SH-SY5Y (cell line): ENCODE measurements at regions not wholly inside any gene's neighbourhood (a gene's known extent, or its start where the extent isn't known, plus 50 kb on each side); places are given as distances from the start of the nearest gene placed in this dataset.

Experiments used
- GATA2 ChIP-seq: IDR thresholded peaks from 2 replicates; pipeline ENCODE4 v1.6.1; 2011; ENCODE audit warnings: mild to moderate bottlenecking, low read depth, low read length
- GATA3 ChIP-seq: IDR thresholded peaks from 2 replicates; pipeline ENCODE4 v1.6.1; 2011; ENCODE audit warnings: low read depth, mild to moderate bottlenecking, low read length, moderate library complexity

DNA sequence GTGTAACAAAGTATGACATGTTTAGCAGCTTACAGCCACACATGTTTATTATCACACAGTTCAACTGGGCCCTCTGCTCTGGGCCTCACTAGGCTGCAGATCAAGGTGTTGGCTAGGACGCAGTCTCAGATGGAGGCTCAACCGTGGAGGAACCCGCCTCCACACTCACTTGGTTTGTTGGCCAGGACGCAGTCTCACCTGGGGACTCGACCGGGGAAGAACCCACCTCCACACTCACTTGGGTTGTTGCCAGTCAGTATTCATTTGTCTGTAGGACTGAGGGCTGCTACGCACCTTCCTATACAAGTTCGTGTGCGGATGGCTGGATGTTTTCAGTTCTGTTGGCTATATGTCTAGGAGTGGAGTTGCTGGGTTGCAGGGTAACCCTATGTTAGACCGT, 240.7 kb upstream of the CIBAR2 start:
- TF ChIP-seq GATA3, result no peak
- TF ChIP-seq GATA2, result no peak

DNA sequence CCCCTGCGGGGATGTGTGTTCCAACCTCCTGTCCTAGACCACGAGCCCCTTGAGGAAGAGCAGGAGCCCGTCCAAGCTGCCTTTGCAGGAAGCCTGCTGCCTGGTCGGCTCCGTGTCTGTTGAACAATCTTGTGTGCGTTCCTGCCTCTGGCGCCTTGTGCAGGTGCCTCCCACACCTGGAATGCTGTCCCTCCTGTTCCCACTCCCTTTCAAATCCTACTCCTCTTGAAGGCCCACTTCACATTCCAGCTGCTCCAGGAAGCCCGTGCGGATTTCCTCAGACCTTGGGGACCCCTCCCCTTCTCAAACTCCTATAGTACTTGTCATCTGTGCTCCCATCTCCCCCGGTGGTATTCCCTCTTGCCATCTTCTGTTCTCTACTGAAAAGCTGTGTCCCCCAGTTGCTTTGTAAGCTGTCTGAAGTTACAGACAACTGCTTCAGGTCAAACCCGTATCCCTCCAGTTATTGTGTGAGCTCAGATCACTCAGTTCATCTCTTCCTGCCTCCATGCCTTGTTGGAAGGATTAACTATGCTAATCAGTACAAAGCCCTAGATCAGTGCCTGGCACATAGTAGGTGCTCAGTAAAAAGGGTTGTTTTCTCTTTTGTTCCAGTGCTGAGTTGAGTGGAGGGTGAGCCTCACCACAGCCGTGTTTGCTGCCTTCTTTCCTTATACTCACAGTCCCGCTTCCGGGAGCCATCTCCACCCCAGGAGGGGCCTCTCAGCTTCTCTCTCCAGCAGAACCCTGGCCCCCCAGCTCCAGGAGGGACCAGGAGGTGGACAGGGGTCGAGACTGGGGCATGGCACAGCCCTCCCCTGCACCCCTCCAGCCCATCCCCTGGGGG, 241.8 kb upstream of the CIBAR2 start:
- TF ChIP-seq GATA2 (no peak), GATA3 (no peak)

DNA sequence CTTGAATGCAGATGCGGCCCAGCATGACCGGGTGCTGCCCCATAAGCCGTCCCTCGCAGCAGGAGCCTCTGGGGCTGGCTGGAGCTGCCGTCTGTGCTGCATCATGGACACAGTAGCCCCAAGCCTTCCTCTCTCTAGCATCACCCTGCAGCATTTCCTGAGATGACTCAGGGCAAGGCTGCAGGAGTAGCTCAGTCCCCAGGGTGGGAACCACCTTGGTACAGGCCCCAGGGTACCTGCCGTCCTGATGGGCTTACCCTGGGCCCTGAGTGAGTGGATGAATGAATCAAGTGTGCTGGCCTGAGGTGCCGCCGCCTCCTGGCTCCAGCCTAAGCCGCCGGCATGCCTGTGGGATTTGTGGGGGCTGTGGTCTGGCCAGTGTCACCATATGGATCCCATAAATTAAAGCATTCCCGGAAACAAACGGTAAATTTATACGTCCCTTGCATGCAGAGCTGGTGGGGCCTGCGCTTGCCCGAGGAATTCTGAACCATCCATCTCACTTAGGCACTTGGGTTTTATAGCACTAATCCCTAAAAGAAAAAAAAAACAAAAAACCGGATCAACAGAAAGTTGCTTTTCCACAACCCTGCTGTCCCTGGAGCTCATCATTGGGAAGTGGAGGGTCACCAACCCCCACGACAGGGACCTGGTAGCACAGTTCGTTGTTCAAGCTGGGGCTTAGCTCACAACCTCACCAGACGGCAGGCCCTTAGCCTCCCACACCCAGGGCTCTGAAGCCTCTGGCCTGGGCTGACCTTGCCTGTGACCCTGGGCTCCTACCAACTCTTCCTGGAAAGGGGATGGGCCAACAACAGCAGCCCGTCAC, 242.6 kb upstream of the CIBAR2 start:
- TF ChIP-seq GATA2 (no peak), GATA3 (no peak)

DNA sequence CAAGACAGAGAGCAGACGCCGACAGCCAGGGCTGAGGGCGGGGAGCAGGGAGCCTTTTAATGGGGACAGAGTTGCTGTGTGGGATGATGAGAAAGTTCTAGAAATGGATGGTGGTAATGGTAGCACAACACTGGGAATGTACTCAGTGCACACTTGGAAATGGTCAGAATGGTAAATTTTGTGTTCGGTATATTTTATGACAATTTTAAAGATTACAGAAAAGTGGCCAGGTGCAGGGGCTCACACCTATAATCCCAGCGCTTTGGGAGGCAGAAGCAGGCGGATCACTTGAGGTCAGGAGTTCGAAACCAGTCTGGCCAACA, 243.2 kb upstream of the CIBAR2 start:
- TF ChIP-seq GATA3 (no peak), GATA2 (no peak)

DNA sequence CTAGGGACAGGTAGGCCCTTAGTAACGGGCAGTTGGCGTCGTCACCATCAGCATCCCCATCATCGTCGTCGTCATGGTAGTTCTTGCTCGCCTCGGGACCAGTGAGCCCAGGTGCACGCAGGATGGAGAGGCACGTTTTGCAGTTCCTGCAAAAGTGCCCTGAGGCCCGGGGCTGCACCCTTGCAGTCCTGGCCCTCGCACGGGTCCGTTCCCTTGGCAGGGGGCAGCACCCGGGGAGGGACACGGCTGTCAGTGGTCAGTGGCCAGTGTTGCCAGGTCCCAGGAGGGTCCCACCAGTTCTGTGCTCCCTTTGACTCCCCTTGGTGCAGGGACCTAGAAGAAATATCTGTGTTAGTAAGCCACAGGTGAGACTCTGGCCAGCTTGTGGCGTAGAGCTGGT, 243.9 kb upstream of the CIBAR2 start:
- TF ChIP-seq GATA3, result no peak
- no peak for TF ChIP-seq GATA2

DNA sequence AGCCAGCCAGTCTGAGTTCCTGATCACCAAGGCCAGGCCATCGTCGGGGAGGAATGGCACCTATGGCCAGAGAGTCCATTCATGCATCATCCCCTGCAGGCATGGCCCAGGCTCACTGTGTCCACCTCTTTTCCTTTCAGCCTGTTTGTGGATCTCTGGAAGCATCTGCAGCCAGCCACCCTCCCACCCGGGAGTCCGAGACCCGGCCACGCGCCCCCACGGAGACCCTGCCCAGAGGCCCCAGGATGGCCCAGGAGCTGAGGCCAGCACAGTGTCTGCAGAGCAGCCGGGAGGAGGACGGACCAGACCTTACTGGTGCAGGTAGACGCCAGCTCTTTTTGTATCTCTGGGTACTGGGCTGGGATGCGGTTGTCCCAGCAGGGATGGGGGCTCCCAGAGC, 245.1 kb upstream of the CIBAR2 start:
- no peak for TF ChIP-seq GATA3
- no peak for TF ChIP-seq GATA2

DNA sequence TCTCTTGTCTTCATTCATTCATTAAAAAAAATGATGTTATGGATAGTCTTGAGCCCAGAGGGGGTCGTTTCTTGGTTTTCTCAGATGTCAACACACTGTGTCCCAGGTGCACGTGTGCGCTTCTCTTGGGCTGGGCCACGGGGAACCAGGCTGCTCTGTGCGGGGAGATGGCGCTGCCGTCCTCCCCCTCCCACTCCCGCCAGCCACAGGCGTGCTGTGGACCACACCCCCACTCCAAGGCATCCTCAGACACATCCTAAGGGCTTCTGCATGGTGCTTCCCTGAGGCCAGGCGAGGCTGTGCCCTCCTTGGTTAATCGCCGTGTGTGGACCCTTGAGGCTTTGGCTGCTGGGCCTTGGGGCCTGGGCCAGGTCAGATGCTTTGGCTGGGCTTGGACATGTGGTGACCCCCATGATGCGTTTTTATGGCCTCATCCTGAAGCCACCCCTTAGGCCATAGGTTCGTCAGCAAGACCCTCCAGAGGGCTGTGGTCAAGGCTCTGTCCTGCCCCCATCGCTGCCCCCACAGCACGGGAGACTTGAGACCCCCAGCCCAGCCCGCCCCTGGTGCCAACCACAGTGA, 245.7 kb upstream of the CIBAR2 start:
- TF ChIP-seq GATA2 (no peak), GATA3 (no peak)

DNA sequence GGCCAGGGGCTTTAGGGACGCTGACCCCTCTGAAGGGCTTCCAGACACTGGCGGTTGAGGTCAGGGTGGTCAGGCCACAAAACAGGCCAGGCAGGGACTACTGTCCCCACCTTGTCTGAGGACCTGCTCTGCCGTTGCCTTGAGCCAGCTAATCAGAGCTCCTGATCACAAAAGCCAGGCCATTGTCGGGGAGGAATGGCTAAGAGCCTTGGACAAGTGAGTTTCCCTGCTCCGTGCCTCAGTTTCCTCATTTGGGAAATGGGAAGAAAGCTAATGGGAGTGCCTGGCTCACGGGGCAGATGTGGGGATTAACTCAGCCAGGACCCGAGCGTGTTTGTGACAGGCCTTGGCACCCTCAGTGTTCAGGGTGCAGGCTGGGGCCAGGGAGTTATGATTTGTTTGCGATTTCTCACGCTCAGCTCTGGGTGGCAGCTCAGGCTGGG, 246.5 kb upstream of the CIBAR2 start:
- TF ChIP-seq GATA3 (no peak), GATA2 (no peak)

DNA sequence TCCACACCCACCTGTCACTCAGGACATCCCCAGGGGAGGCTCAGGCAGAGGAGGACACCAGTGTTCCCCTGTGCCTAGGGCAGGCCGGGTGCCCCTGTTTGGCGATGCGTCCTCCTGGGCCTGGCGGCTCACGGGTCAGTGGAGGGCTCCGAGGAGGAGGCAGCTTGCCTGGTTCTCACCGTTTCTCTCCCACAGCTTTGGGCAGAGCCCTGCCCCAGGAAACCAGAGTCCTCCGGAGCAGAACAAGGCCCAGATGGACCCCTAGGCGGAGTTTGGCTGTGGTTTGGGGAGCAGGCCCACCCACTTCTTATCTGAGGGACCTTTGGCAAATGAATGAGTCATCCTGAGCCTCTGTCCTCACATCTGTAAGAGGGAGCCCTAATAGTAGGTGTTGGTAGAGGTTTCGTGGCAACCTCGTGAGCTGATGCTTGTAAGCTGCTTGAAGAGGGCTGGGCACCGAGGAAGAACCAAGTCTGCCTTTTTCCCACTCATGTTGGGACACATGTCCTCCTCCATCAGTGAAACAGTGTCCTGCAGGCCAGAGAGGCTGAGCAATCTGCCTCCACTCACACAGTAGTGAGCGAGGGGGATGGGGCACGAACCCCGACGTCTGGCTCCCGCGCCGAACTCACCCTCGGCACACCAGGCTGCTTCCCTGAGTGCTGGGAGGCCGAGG, 247.0 kb upstream of the CIBAR2 start:
- TF ChIP-seq GATA3, result no peak
- TF ChIP-seq GATA2, result no peak

DNA sequence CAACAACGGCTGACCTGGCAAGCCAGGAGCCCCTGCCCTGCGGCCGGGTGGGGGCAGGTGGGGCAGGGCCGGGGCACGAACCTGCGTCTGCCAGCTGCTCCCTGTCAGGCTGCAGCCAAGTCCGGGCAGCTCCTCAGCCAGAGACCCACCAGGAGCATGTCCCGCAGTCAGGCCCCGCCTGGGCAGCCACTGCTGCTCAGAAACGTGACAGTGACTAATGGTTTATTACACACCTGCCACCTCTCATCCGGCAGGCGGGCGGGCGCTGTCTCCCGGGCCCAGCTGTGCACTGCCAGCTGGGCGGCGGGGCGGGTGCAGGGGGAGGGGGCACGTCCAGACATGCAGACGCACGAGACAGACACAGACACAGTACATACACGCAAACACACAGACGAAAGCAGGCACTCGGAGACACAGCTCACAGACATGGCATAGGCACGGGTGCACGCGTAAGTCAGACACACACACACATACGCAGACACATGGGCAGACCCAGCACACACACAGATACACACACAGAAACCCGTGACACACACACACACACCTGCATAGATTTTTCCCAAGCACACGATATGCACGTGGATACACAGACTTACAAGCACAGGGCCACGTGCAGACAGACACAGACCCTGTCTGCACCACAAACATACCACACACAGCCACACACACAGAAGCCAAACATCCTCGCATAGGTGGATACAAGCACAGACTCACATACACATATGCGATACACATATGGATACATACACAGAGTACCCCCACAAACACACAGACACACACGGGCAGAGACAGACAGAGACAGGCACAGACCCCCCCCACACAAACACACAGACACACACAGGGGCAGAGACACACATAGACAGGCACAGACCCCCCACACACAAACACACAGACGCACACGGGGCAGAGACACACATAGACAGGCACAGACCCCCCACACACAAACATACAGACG, 248.3 kb upstream of the CIBAR2 start:
- TF ChIP-seq GATA2, result no peak
- no peak for TF ChIP-seq GATA3

DNA sequence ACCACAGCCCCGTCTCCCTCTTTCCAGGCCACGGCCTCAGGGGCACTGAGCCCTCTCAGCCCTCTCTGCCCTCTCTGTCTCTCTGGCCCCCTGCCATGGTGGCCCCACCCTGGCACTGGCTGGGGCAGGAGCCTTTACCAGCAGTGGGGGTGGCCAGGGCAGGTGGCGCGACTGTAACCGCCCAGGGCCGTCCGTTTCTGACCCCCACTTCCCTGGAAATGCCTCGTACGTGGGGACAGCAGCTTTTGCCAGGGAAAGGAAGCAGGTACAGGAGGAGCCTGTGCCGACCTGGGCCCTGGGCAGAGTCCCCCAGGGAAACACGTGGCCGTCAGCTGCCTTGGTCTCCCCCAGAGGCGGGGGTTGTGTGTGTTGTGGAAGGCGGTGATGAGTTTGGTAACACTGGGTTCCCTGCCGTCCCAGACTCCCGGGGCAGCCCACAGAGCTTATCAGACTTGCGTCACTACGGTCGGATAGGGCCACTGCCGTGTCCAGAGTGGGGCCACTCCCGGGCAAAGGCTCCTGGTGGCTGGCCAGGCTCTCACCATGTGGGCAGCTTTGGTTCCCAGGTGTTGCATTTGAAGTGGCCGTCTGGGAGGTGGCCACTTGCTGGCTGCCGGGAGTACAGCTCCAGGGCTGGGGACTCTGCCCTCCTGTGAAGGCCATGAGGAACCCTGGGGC, 249.3 kb upstream of the CIBAR2 start:
- TF ChIP-seq GATA2, result no peak
- TF ChIP-seq GATA3, result no peak

DNA sequence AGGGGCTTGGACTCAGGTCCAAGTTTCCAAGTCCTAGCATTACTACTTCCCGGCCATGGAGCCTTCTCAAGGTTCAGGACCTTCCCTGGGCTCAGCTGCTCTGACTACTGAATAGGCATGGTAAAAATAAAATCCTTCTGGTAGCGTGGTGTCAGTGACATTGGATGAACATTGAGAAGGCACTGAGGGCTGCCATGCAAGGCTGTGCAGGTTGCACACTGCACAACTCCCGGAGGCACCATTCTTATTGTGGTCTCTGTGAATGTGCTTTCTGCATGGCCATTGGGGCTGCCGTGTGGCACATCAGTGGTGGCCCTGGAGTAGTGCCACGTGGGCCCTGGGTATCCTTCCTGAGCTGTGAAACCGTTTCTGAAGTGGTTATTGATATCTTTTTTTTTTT, 250.2 kb upstream of the CIBAR2 start:
- TF ChIP-seq GATA3, result no peak
- TF ChIP-seq GATA2, result no peak
